ENCODE measurements at regions not wholly inside any gene's neighbourhood (a gene's known extent, or its start where the extent isn't known, plus 50 kb on each side); places are given as distances from the start of the nearest gene placed in this dataset.

DNA sequence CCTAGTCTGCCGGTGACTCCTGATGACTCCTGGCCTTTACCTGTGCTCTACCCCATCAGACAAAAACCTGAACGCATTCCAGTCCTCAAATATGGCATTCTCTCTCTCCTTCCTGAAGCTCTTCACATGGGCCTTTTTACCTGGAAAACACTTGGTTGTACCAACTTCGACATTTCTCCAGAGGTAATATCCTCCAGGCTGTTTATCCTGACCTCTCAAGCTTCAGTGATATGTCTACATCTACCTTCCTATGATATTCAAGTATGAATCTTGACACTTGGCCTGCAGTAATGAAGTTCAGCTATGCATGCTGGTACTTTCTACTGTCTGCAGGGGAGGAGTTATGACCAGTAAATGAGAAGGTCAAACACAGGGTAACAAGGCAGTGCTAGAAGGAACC is 901.8 kb downstream of the VRK1 start:
- Mint-ChIP-seq H3K9me3 (peaks cover 39% of the 10 kb centered on the region), H3K36me3 (ENCODE audit: low read depth) (peaks cover 24% of the 10 kb centered on the region), H3K27me3 (ENCODE audit: low read depth) (no peaks in the 10 kb centered on the region), H3K4me1 (ENCODE audit: low read depth) (peaks cover 37% of the 10 kb centered on the region), H3K4me3 (ENCODE audit: low read depth) (no peak overlapping the region), H3K27ac (no peak overlapping the region)
- no peak for DNase-seq (ENCODE audit: low spot score)
- intact Hi-C loops (cut with micrococcal nuclease), result loop anchor here (5.0 kb wide), 1 partner anchor 97 kb away; no protein-coding TSS in a partner anchor

DNA sequence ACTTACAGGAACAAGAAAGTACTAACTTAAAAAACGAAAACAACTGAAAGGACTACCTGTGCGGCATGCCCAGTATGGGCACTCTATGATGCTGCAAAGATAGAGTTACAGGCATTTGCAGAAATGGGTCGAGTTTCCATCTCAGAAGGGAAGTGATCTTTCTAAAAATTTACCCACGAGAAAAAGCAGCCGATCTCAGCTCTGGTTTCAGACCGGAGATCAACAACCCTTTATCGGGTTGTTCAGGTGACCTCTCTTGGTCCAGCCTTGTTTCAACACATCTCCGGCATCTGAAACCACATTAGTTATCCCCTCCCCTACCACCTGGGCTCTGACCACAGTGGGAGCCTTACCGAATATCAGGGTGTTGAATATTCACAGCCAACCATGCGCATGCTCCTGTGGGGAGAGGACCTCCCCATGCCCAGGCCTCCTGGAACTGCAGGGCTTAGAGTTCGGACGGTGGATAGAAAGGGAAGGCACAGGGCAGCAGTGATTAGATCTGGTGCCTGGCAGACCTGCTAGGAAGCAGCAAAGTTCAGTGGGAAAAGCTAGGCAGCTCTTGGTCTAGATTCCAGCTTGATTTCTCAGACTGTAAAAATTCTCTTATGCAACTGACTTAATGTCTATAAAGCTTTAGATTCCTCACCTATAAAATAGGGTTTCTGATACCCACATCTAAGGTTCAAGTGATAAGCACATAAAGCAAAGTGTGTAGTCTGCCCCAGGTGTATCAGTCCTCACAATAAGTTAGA is 906.0 kb downstream of the VRK1 start:
- H3K36me3 Mint-ChIP-seq (ENCODE audit: low read depth), result peaks cover 29% of the 10 kb centered on the region
- peaks cover 66% of the 10 kb centered on the region for H3K4me1 Mint-ChIP-seq (ENCODE audit: low read depth)
- peak overlapping the region; percentile 20 for H3K4me3 Mint-ChIP-seq (ENCODE audit: low read depth)
- H3K9me3 Mint-ChIP-seq, result peaks cover 32% of the 10 kb centered on the region
- peak overlapping the region; percentile 69 for H3K27ac Mint-ChIP-seq
- intact Hi-C loops (cut with micrococcal nuclease), result loop anchor here (10.0 kb wide), 2 partner anchors 298 to 408 kb away; no protein-coding TSS in a partner anchor
- no peak for DNase-seq (ENCODE audit: low spot score)
- no peaks in the 10 kb centered on the region for H3K27me3 Mint-ChIP-seq (ENCODE audit: low read depth)

DNA sequence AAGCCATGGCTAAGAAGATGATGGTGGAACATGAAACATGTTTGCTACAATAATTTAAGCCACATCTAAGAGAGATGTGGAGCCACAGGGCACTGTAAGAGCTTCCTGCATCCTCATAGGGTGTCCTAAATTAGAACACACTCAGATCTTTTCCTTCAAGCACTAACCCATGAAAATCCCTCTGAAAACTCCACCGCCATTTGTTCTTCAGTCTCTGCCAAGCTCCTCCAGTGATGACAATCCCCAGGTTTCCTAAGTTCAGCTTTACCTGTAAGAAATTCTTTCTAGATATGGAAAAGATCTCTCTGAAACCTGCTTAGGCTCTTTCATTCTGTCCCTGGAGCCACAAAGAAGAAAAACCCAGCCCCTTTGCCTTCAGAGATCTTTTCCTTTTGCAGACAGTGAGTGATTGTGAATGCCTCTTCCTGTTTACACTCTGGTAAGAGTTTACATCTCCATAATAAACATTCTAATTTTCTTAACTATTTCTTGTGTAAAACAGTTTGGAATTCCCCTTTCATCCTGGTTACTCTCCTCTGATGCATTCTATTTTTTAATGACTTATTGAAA is 907.2 kb downstream of the VRK1 start:
- H3K27me3 Mint-ChIP-seq (ENCODE audit: low read depth), result no peaks in the 10 kb centered on the region
- H3K27ac Mint-ChIP-seq, result peak overlapping the region; percentile 71
- peaks cover 20% of the 10 kb centered on the region for H3K9me3 Mint-ChIP-seq
- H3K4me3 Mint-ChIP-seq (ENCODE audit: low read depth), result no peak overlapping the region
- peaks cover 20% of the 10 kb centered on the region for H3K36me3 Mint-ChIP-seq (ENCODE audit: low read depth)
- H3K4me1 Mint-ChIP-seq (ENCODE audit: low read depth), result peaks cover 68% of the 10 kb centered on the region
- intact Hi-C loops (cut with micrococcal nuclease), result loop anchor here (10.0 kb wide), 2 partner anchors 300 to 410 kb away; no protein-coding TSS in a partner anchor
- DNase-seq (ENCODE audit: low spot score), result no peak

DNA sequence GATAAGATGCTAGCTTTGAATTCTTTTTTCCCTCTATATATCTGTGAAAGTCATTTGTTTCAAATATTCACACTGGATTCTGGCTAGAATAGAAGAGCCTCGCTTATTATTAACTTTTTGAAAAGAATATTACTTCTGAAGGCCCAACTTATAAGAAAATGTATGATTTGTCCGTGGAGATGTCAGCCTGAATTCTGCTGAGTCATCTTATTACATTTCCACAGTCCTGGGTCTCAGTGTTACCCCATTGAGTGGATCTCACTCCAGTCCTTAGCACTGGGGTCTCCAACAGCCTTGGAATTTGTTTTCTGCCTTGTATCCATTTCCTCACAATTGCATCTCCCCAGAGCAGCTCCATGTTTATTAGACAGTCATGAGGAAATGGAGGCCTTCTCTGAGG is 907.9 kb downstream of the VRK1 start:
- no peaks in the 10 kb centered on the region for H3K27me3 Mint-ChIP-seq (ENCODE audit: low read depth)
- peaks cover 15% of the 10 kb centered on the region for H3K36me3 Mint-ChIP-seq (ENCODE audit: low read depth)

DNA sequence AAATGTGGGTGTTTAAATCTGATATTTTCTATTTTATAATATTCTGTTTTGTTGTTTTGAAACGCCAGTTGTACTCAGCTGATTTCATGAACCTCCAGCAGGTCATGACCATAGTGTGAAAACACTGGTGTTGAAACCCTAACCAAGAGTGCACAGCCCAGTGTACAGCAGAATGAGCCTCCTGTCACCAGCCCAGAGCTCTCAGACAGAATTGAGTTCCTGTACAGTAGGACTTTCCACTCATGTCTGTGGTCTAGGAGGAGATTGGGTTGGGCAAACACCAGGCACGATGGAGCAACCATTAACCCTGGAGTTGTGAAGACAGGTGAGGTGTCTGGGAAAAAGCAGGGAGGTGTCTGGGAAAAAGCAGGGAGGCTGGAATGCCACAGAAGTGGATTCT is 908.8 kb downstream of the VRK1 start:
- H3K4me3 Mint-ChIP-seq (ENCODE audit: low read depth), result no peak overlapping the region
- peaks cover 10% of the 10 kb centered on the region for H3K9me3 Mint-ChIP-seq
- peaks cover 13% of the 10 kb centered on the region for H3K36me3 Mint-ChIP-seq (ENCODE audit: low read depth)
- H3K27me3 Mint-ChIP-seq (ENCODE audit: low read depth), result no peaks in the 10 kb centered on the region
- intact Hi-C loops (cut with micrococcal nuclease), result loop anchor here (2.0 to 10.0 kb wide), 8 partner anchors 19 to 1566 kb away; partner anchors contain the start of gene BCL11B
- peak overlapping the region; percentile 48 for H3K27ac Mint-ChIP-seq
- H3K4me1 Mint-ChIP-seq (ENCODE audit: low read depth), result peaks cover 79% of the 10 kb centered on the region
- DNase-seq (ENCODE audit: low spot score), result no peak

More for the DNA sequence above, 907.9 kb downstream of the VRK1 start:
- Mint-ChIP-seq H3K27ac (peak overlapping the region; percentile 71), H3K9me3 (peaks cover 13% of the 10 kb centered on the region), H3K4me3 (ENCODE audit: low read depth) (no peak overlapping the region), H3K4me1 (ENCODE audit: low read depth) (peaks cover 72% of the 10 kb centered on the region)
- DNase-seq (ENCODE audit: low spot score), result no peak
- intact Hi-C loops (cut with micrococcal nuclease), result loop anchor here (5.0 to 10.0 kb wide), 6 partner anchors 68 to 1567 kb away; partner anchors contain the start of gene BCL11B

DNA sequence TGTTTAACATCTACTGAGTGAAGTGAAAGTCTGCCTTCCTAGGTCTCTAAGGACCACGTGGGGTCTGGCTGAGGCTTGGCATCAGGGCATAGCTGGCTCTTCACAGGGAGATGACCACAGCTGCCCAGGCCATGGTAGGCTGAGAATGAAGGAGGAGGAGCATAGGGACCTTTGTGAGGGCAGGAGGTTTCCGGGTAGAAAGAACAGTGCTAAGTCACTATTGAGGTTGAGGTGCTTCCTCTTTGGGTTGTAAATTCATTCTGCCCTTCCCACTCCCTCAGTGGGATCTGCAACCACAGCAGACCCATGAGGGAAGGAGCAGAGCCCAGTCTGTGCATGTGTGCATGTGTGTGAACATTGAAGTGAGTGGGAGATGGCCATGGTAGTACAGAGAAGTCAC is 909.6 kb downstream of the VRK1 start:
- no peak for DNase-seq (ENCODE audit: low spot score)
- peak overlapping the region; percentile 87 for H3K27ac Mint-ChIP-seq
- H3K4me1 Mint-ChIP-seq (ENCODE audit: low read depth), result peaks cover 77% of the 10 kb centered on the region
- intact Hi-C loops (cut with micrococcal nuclease), result loop anchor here (2.0 to 10.0 kb wide), 8 partner anchors 18 to 1565 kb away; partner anchors contain the start of gene BCL11B
- peaks cover 13% of the 10 kb centered on the region for H3K36me3 Mint-ChIP-seq (ENCODE audit: low read depth)
- peaks cover 10% of the 10 kb centered on the region for H3K9me3 Mint-ChIP-seq
- H3K27me3 Mint-ChIP-seq (ENCODE audit: low read depth), result no peaks in the 10 kb centered on the region
- peak overlapping the region; percentile 65 for H3K4me3 Mint-ChIP-seq (ENCODE audit: low read depth)

DNA sequence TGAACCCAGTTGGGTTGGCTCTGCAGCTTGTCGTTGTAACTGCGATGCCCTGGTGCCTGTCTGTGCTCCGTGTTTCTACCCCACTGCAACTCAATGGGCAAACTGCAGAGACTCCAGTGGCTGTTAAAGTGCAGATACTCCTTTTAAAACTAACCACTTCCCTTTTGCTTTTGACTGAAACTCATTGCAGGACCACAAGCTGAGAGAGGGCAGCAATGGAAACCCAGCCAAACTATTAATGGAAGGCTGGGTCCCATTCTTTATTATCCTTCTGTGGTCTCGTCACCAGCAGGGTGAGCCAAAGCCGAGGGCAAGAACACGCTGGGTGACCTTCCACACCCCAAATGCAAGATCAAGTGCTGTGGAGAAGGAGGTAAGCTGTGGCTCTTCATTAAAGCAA is 910.4 kb downstream of the VRK1 start:
- no peak overlapping the region for H3K4me3 Mint-ChIP-seq (ENCODE audit: low read depth)
- DNase-seq (ENCODE audit: low spot score), result peak; percentile 22
- H3K27me3 Mint-ChIP-seq (ENCODE audit: low read depth), result no peaks in the 10 kb centered on the region
- intact Hi-C loops (cut with micrococcal nuclease), result loop anchor here (2.0 to 10.0 kb wide), 8 partner anchors 17 to 1565 kb away; partner anchors contain the start of gene BCL11B
- peaks cover 79% of the 10 kb centered on the region for H3K4me1 Mint-ChIP-seq (ENCODE audit: low read depth)
- H3K36me3 Mint-ChIP-seq (ENCODE audit: low read depth), result peaks cover 13% of the 10 kb centered on the region
- peaks cover 10% of the 10 kb centered on the region for H3K9me3 Mint-ChIP-seq
- H3K27ac Mint-ChIP-seq, result no peak overlapping the region

DNA sequence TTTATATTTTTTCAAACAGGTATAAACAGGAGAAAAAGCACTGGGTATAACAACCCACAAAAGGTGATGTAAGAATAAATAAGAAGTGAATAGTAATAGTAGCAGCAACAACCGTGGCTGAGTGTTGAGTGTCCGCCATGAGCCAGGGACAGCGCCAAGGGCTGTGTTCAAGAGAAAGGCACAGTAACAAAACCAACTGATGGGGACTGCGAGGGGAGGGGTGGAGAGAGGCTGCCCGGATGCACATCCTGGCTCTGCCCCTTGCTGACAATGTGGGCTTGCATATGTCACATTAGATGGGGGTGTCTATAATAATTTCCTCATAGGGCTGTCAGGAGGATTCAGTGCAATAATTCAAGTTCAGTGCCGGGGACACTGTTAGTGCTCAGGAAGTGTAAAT is 912.4 kb downstream of the VRK1 start:
- no peak overlapping the region for H3K4me3 Mint-ChIP-seq (ENCODE audit: low read depth)
- no peak overlapping the region for H3K27ac Mint-ChIP-seq
- intact Hi-C loops (cut with micrococcal nuclease), result loop anchor here (5.0 to 10.0 kb wide), 6 partner anchors 72 to 1563 kb away; partner anchors contain the start of gene BCL11B
- H3K36me3 Mint-ChIP-seq (ENCODE audit: low read depth), result peaks cover 3% of the 10 kb centered on the region
- peaks cover 68% of the 10 kb centered on the region for H3K4me1 Mint-ChIP-seq (ENCODE audit: low read depth)
- H3K9me3 Mint-ChIP-seq, result no peaks in the 10 kb centered on the region
- no peak for DNase-seq (ENCODE audit: low spot score)
- no peaks in the 10 kb centered on the region for H3K27me3 Mint-ChIP-seq (ENCODE audit: low read depth)

DNA sequence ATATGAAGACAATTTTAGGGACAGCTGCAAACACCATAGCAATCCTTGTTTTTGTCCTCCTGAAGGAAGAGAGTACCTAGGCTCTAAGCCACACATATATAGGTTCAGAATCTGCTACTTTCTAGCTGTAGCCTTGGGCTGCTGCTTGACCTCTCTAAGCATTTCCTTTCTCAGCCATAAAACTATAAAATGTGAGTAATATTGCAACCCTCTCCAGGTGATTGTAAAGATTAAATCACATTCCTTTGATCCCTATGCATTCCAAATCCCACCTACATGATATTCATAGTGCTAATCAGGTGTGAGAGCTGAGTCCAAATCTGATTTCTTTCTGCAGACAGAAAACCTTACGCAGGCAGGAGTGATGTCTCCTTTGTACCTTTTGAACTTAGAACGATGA is 913.5 kb downstream of the VRK1 start:
- no peaks in the 10 kb centered on the region for H3K36me3 Mint-ChIP-seq (ENCODE audit: low read depth)
- no peak overlapping the region for H3K4me3 Mint-ChIP-seq (ENCODE audit: low read depth)
- no peaks in the 10 kb centered on the region for H3K9me3 Mint-ChIP-seq
- no peak overlapping the region for H3K27ac Mint-ChIP-seq
- intact Hi-C loops (cut with micrococcal nuclease), result no loop called here
- H3K4me1 Mint-ChIP-seq (ENCODE audit: low read depth), result peaks cover 58% of the 10 kb centered on the region
- no peak for DNase-seq (ENCODE audit: low spot score)
- no peaks in the 10 kb centered on the region for H3K27me3 Mint-ChIP-seq (ENCODE audit: low read depth)

DNA sequence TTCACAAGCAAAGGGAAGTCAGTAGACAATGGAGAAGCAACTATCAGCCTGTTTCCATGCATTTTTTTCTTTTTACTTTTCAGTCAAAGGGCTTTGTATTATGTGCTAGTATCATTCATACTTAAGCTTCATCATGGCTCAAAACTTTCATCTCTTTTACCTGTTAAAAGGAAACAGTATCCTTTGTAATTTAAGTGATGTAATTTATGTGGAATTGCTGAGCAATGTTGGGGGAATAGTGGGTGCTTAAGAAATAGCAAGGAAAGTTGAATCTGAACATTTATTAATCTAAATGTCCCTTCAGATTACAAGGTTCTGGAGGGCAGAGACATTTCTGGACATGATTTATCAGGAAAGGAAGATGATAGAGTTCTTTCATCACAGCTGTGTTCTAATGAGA is 915.3 kb downstream of the VRK1 start:
- Mint-ChIP-seq H3K36me3 (ENCODE audit: low read depth) (peaks cover under 1% of the 10 kb centered on the region), H3K27ac (no peak overlapping the region), H3K4me1 (ENCODE audit: low read depth) (peaks cover 43% of the 10 kb centered on the region), H3K4me3 (ENCODE audit: low read depth) (no peak overlapping the region), H3K27me3 (ENCODE audit: low read depth) (no peaks in the 10 kb centered on the region), H3K9me3 (no peaks in the 10 kb centered on the region)
- intact Hi-C loops (cut with micrococcal nuclease), result no loop called here
- no peak for DNase-seq (ENCODE audit: low spot score)

DNA sequence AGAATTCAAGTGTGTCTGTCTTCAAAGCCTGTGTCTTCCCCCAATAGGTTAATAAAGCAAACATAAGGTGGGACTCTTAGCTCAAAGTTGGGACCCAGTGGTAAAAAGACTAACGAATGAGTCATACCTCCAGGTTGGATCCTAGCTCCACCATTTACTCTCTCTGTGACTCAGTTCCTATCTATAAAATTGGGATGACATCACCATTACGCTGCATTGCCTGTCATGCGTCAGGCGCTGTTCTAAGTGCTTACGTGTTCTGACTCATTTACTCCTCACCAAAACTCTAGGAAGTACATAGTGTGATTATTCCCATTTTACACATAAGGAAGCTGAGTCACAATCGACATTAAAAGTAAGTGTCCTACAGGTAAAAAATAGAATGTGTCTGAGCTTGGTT is 915.8 kb downstream of the VRK1 start:
- Mint-ChIP-seq H3K9me3 (no peaks in the 10 kb centered on the region), H3K4me3 (ENCODE audit: low read depth) (no peak overlapping the region), H3K27ac (no peak overlapping the region), H3K36me3 (ENCODE audit: low read depth) (peaks cover 4% of the 10 kb centered on the region), H3K27me3 (ENCODE audit: low read depth) (no peaks in the 10 kb centered on the region), H3K4me1 (ENCODE audit: low read depth) (peaks cover 40% of the 10 kb centered on the region)
- intact Hi-C loops (cut with micrococcal nuclease), result no loop called here
- no peak for DNase-seq (ENCODE audit: low spot score)

DNA sequence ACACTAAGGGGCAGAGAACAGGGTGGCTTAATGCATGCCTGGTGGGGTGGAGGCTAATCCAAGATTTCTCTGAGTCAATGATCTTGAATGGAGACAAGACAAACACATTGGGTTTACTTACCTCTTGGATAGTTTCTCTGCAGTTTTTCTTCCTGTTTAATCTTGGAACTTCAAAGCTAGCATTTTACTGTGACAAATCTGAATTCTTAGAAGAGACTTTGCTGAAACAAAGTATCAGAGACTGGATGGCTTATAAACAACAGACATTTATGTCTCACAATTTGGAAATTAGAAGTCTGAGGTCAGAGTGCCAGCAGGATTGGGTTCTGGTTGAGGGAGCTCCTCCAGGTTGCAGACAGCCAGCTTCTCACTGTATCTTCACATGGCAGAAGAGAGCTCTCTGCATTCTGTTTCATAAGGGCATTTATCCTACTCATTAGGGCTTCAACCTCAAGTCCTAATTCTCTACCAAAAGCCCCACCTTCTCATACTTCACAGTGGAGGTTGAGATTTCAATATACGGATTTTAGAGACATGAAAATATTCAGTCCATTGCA is 921.8 kb downstream of the VRK1 start:
- Mint-ChIP-seq H3K4me3 (ENCODE audit: low read depth) (no peak overlapping the region), H3K9me3 (peaks cover 11% of the 10 kb centered on the region), H3K27ac (no peak overlapping the region), H3K36me3 (ENCODE audit: low read depth) (peaks cover 4% of the 10 kb centered on the region), H3K27me3 (ENCODE audit: low read depth) (no peaks in the 10 kb centered on the region), H3K4me1 (ENCODE audit: low read depth) (peaks cover 45% of the 10 kb centered on the region)
- intact Hi-C loops (cut with micrococcal nuclease), result no loop called here
- DNase-seq (ENCODE audit: low spot score), result no peak

DNA sequence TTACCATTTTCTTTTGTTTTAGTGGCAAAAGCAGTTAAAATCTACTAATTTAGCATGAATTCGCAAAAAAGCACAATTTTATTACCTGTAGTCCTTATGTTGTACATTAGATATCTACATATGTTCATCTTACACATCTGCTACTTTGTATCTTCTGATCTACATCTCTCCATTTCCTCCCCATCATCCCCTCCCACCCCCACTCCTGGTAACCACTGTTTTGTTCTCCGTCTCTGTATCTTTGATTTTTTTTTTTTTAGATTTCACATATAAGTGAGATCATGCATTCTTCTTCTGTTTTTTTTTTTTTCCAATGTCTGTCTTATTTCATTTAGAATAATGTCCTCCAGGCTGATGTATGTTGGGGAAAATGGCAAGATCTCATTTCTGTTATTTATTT is 922.7 kb downstream of the VRK1 start:
- H3K4me1 Mint-ChIP-seq (ENCODE audit: low read depth), result peaks cover 54% of the 10 kb centered on the region
- DNase-seq (ENCODE audit: low spot score), result no peak
- peaks cover 4% of the 10 kb centered on the region for H3K36me3 Mint-ChIP-seq (ENCODE audit: low read depth)
- peaks cover 11% of the 10 kb centered on the region for H3K9me3 Mint-ChIP-seq
- intact Hi-C loops (cut with micrococcal nuclease), result loop anchor here (5.0 to 10.0 kb wide), 5 partner anchors 67 to 263 kb away; no protein-coding TSS in a partner anchor
- H3K27ac Mint-ChIP-seq, result no peak overlapping the region
- no peak overlapping the region for H3K4me3 Mint-ChIP-seq (ENCODE audit: low read depth)
- no peaks in the 10 kb centered on the region for H3K27me3 Mint-ChIP-seq (ENCODE audit: low read depth)
